GM23338 (cell line): ENCODE measurements at regions not wholly inside any gene's neighbourhood (a gene's known extent, or its start where the extent isn't known, plus 50 kb on each side); places are given as distances from the start of the nearest gene placed in this dataset.

Experiments used
- ATAC-seq: fragments of 200-7000 bp; cut with Tn5 transposase; 3 replicates; pipeline ENCODE4 v1.9.1; 2020
- DNase-seq: peaks from one replicate; pipeline ENCODE4 v3.0.0-alpha.2; 2015; ENCODE audit warnings: low spot score
- H2AFZ ChIP-seq: fragments of 200-600 bp; sonication (generic); 2 replicates; pipeline ENCODE4 v1.8.0; 2016; ENCODE audit warnings: antibody characterized with exemption, mild to moderate bottlenecking, moderate library complexity
- H3F3A ChIP-seq: fragments of 200-600 bp; sonication (generic); replicated peaks from 2 replicates; pipeline ENCODE4 v1.8.0; 2017; ENCODE audit warnings: antibody characterized with exemption, mixed run types, low read depth
- H3K27ac ChIP-seq: fragments of 200-600 bp; sonication (generic); 2 replicates; pipeline ENCODE4 v1.6.1; 2016; ENCODE audit warnings: low read depth
- H3K27me3 ChIP-seq: fragments of 200-600 bp; sonication (generic); 2 replicates; pipeline ENCODE4 v1.8.0; 2016; ENCODE audit warnings: mild to moderate bottlenecking, mixed run types, moderate library complexity; ENCODE audit not compliant: insufficient read depth
- H3K36me3 ChIP-seq: fragments of 200-600 bp; sonication (generic); 2 replicates; pipeline ENCODE4 v1.8.0; 2016; ENCODE audit warnings: mild to moderate bottlenecking; ENCODE audit not compliant: insufficient read depth
- H3K4me1 ChIP-seq: fragments of 200-600 bp; sonication (generic); 2 replicates; pipeline ENCODE4 v1.8.0; 2016; ENCODE audit warnings: mild to moderate bottlenecking, moderate library complexity; ENCODE audit not compliant: insufficient read depth
- H3K4me2 ChIP-seq: fragments of 200-600 bp; sonication (generic); 2 replicates; pipeline ENCODE4 v1.7.1; 2017; ENCODE audit warnings: mixed run types
- H3K4me3 ChIP-seq: fragments of 200-600 bp; sonication (generic); 2 replicates; pipeline ENCODE4 v1.6.1; 2016; ENCODE audit warnings: mixed run types
- H3K79me2 ChIP-seq: fragments of 200-600 bp; sonication (generic); replicated peaks from 2 replicates; pipeline ENCODE4 v1.8.0; 2017; ENCODE audit warnings: mild to moderate bottlenecking; ENCODE audit not compliant: insufficient read depth
- H3K9me2 ChIP-seq: fragments of 200-600 bp; sonication (generic); 2 replicates; pipeline ENCODE4 v1.8.0; 2017; ENCODE audit not compliant: insufficient read depth
- H4K20me1 ChIP-seq: fragments of 200-600 bp; sonication (generic); replicated peaks from 2 replicates; pipeline ENCODE4 v1.8.0; 2017; ENCODE audit warnings: mild to moderate bottlenecking; ENCODE audit not compliant: insufficient read depth
- H3K27ac Mint-ChIP-seq: 2 replicates; pipeline ENCODE4 v1.8.0; 2020; ENCODE audit warnings: inconsistent platforms, mild to moderate bottlenecking, moderate library complexity, mixed read lengths
- H3K27me3 Mint-ChIP-seq: 3 replicates; pipeline ENCODE4 v1.8.0; 2022; ENCODE audit warnings: low read depth, mild to moderate bottlenecking, moderate library complexity, mixed read lengths, inconsistent platforms; ENCODE audit not compliant: insufficient read depth, poor library complexity
- H3K36me3 Mint-ChIP-seq: 3 replicates; pipeline ENCODE4 v1.8.0; 2021; ENCODE audit warnings: low read depth, mild to moderate bottlenecking, inconsistent platforms, moderate library complexity, mixed read lengths
- H3K4me1 Mint-ChIP-seq: 3 replicates; pipeline ENCODE4 v1.8.0; 2020; ENCODE audit warnings: mild to moderate bottlenecking, inconsistent platforms, mixed read lengths
- H3K4me3 Mint-ChIP-seq: 3 replicates; pipeline ENCODE4 v1.8.0; 2021; ENCODE audit warnings: moderate library complexity, mild to moderate bottlenecking, inconsistent platforms, mixed read lengths
- H3K9me3 Mint-ChIP-seq: 3 replicates; pipeline ENCODE4 v1.8.0; 2020; ENCODE audit warnings: moderate library complexity, mild to moderate bottlenecking, inconsistent platforms, mixed read lengths
- CREB1 ChIP-seq: fragments of 250-450 bp; sonication (Bioruptor Pico); IDR thresholded peaks from 2 replicates; pipeline ENCODE4 v1.5.0; 2020; ENCODE audit warnings: low read depth, mild to moderate bottlenecking, moderate library complexity
- EZH2 ChIP-seq: fragments of 200-600 bp; sonication (generic); IDR thresholded peaks from one replicate; pipeline ENCODE4 v1.8.0; 2017; ENCODE audit warnings: antibody characterized with exemption, mild to moderate bottlenecking, low read depth; ENCODE audit not compliant: unreplicated experiment
- EZH2phosphoT487 ChIP-seq: fragments of 200-600 bp; sonication (generic); IDR thresholded peaks from one replicate; pipeline ENCODE4 v1.8.1; 2018; ENCODE audit warnings: antibody characterized with exemption; ENCODE audit not compliant: unreplicated experiment
- JUNB ChIP-seq: IDR thresholded peaks from one replicate; pipeline ENCODE4 v1.6.1; 2016; ENCODE audit warnings: antibody characterized with exemption; ENCODE audit not compliant: unreplicated experiment
- NANOG ChIP-seq: IDR thresholded peaks from 2 replicates; pipeline ENCODE4 v1.6.1; 2016; ENCODE audit warnings: antibody characterized with exemption, borderline replicate concordance
- POLR2AphosphoS5 ChIP-seq: IDR thresholded peaks from 2 replicates; pipeline ENCODE4 v1.6.1; 2016; ENCODE audit warnings: antibody characterized with exemption, low read depth
- STAT1 ChIP-seq: IDR thresholded peaks from one replicate; pipeline ENCODE4 v1.6.1; 2016; ENCODE audit warnings: antibody characterized with exemption; ENCODE audit not compliant: unreplicated experiment
- ZNF114 ChIP-seq: fragments of 250-450 bp; sonication (Bioruptor Pico); IDR thresholded peaks from 2 replicates; pipeline ENCODE4 v1.5.0; 2020; ENCODE audit warnings: mild to moderate bottlenecking, moderate library complexity
- ZNF331 ChIP-seq: fragments of 250-450 bp; sonication (Bioruptor Pico); IDR thresholded peaks from 2 replicates; pipeline ENCODE4 v1.5.0; 2020; ENCODE audit warnings: low read depth, mild to moderate bottlenecking, moderate library complexity
- TF ChIP-seq, protein P1 (sequence below): IDR thresholded peaks from 2 replicates; pipeline ENCODE4 v1.6.1; 2016; ENCODE audit warnings: antibody characterized with exemption
- TF ChIP-seq, protein P2 (sequence below): fragments of 250-450 bp; sonication (Bioruptor Pico); IDR thresholded peaks from 2 replicates; pipeline ENCODE4 v1.5.0; 2020; ENCODE audit warnings: mild to moderate bottlenecking, moderate library complexity
- TF ChIP-seq, protein P3 (sequence below), 2 experiments: fragments of 200-600 bp in 1 of 2; sonication (generic) in 1 of 2; conservative IDR thresholded peaks; 2 replicates each; pipeline versions ENCODE4 v1.5.1 to v1.6.1; 2016 to 2017; ENCODE audit warnings: antibody characterized with exemption in 2 of 2, low read depth in 2 of 2, mild to moderate bottlenecking in 2 of 2, moderate library complexity in 1 of 2
- TF ChIP-seq, protein P4 (sequence below): IDR thresholded peaks from one replicate; pipeline ENCODE4 v1.6.1; 2018; ENCODE audit warnings: antibody characterized with exemption; ENCODE audit not compliant: unreplicated experiment

DNA sequence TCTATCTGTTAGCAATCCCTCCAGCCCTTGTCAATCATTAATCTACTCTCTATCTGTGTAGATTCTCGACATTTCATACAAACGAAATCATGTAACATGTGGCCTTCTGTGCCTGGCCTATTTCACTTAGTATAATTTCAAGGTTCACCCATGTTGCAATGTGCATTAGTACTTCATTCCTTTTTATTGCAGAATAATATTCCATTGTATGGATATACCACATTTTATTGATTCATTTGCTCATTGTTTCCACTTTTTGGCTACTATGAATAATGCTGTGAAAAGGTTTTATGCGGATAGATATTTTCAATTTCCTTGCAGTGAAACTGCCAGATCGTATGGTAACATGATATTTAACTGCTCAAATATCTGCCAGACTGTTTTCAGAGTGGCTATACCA lies 100.1 kb downstream of the MIAT start:
- H3K9me2 ChIP-seq: no peaks in the 10 kb centered on the region
- Mint-ChIP-seq H3K9me3 (peaks cover 13% of the 10 kb centered on the region), H3K27ac (no peak overlapping the region), H3K36me3 (peaks cover 16% of the 10 kb centered on the region), H3K4me1 (peaks cover 20% of the 10 kb centered on the region), H3K4me3 (no peak overlapping the region), H3K27me3 (peaks cover 18% of the 10 kb centered on the region)
- no peaks in the 10 kb centered on the region for H3K79me2 ChIP-seq
- 0 out of 2 replicates have a peak, but pooled peaks cover 8% of the 10 kb centered on the region for H3F3A ChIP-seq
- no peak overlapping the region for H2AFZ ChIP-seq
- DNase-seq (no peak), ATAC-seq (no peak)
- no peaks in the 10 kb centered on the region for H3K36me3 ChIP-seq
- H3K27me3 ChIP-seq: no peaks in the 10 kb centered on the region
- no peak overlapping the region for H3K27ac ChIP-seq
- no peak overlapping the region for H3K4me2 ChIP-seq
- TF ChIP-seq, protein P1, sequence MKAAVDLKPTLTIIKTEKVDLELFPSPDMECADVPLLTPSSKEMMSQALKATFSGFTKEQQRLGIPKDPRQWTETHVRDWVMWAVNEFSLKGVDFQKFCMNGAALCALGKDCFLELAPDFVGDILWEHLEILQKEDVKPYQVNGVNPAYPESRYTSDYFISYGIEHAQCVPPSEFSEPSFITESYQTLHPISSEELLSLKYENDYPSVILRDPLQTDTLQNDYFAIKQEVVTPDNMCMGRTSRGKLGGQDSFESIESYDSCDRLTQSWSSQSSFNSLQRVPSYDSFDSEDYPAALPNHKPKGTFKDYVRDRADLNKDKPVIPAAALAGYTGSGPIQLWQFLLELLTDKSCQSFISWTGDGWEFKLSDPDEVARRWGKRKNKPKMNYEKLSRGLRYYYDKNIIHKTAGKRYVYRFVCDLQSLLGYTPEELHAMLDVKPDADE: no peak
- TF ChIP-seq EZH2phosphoT487 (no peak), EZH2 (no peak), CREB1 (CRISPR knock-in tag) (no peak), POLR2AphosphoS5 (no peak), STAT1 (no peak), ZNF331 (CRISPR knock-in tag) (no peak), NANOG (no peak), JUNB (no peak), ZNF114 (CRISPR knock-in tag) (no peak)
- TF ChIP-seq, protein P2, sequence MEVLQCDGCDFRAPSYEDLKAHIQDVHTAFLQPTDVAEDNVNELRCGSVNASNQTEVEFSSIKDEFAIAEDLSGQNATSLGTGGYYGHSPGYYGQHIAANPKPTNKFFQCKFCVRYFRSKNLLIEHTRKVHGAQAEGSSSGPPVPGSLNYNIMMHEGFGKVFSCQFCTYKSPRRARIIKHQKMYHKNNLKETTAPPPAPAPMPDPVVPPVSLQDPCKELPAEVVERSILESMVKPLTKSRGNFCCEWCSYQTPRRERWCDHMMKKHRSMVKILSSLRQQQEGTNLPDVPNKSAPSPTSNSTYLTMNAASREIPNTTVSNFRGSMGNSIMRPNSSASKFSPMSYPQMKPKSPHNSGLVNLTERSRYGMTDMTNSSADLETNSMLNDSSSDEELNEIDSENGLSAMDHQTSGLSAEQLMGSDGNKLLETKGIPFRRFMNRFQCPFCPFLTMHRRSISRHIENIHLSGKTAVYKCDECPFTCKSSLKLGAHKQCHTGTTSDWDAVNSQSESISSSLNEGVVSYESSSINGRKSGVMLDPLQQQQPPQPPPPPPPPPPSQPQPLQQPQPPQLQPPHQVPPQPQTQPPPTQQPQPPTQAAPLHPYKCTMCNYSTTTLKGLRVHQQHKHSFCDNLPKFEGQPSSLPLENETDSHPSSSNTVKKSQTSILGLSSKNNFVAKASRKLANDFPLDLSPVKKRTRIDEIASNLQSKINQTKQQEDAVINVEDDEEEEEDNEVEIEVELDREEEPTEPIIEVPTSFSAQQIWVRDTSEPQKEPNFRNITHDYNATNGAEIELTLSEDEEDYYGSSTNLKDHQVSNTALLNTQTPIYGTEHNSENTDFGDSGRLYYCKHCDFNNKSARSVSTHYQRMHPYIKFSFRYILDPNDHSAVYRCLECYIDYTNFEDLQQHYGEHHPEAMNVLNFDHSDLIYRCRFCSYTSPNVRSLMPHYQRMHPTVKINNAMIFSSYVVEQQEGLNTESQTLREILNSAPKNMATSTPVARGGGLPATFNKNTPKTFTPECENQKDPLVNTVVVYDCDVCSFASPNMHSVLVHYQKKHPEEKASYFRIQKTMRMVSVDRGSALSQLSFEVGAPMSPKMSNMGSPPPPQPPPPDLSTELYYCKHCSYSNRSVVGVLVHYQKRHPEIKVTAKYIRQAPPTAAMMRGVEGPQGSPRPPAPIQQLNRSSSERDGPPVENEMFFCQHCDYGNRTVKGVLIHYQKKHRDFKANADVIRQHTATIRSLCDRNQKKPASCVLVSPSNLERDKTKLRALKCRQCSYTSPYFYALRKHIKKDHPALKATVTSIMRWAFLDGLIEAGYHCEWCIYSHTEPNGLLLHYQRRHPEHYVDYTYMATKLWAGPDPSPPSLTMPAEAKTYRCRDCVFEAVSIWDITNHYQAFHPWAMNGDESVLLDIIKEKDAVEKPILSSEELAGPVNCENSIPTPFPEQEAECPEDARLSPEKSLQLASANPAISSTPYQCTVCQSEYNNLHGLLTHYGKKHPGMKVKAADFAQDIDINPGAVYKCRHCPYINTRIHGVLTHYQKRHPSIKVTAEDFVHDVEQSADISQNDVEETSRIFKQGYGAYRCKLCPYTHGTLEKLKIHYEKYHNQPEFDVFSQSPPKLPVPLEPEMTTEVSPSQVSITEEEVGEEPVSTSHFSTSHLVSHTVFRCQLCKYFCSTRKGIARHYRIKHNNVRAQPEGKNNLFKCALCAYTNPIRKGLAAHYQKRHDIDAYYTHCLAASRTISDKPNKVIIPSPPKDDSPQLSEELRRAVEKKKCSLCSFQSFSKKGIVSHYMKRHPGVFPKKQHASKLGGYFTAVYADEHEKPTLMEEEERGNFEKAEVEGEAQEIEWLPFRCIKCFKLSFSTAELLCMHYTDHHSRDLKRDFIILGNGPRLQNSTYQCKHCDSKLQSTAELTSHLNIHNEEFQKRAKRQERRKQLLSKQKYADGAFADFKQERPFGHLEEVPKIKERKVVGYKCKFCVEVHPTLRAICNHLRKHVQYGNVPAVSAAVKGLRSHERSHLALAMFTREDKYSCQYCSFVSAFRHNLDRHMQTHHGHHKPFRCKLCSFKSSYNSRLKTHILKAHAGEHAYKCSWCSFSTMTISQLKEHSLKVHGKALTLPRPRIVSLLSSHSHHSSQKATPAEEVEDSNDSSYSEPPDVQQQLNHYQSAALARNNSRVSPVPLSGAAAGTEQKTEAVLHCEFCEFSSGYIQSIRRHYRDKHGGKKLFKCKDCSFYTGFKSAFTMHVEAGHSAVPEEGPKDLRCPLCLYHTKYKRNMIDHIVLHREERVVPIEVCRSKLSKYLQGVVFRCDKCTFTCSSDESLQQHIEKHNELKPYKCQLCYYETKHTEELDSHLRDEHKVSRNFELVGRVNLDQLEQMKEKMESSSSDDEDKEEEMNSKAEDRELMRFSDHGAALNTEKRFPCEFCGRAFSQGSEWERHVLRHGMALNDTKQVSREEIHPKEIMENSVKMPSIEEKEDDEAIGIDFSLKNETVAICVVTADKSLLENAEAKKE (CRISPR knock-in tag): no peak
- TF ChIP-seq, protein P3, sequence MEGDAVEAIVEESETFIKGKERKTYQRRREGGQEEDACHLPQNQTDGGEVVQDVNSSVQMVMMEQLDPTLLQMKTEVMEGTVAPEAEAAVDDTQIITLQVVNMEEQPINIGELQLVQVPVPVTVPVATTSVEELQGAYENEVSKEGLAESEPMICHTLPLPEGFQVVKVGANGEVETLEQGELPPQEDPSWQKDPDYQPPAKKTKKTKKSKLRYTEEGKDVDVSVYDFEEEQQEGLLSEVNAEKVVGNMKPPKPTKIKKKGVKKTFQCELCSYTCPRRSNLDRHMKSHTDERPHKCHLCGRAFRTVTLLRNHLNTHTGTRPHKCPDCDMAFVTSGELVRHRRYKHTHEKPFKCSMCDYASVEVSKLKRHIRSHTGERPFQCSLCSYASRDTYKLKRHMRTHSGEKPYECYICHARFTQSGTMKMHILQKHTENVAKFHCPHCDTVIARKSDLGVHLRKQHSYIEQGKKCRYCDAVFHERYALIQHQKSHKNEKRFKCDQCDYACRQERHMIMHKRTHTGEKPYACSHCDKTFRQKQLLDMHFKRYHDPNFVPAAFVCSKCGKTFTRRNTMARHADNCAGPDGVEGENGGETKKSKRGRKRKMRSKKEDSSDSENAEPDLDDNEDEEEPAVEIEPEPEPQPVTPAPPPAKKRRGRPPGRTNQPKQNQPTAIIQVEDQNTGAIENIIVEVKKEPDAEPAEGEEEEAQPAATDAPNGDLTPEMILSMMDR (conservative IDR thresholded peaks at IDR 0.05; ENCODE audit: low read depth in 2 of 2): no peak
- TF ChIP-seq, protein P4, sequence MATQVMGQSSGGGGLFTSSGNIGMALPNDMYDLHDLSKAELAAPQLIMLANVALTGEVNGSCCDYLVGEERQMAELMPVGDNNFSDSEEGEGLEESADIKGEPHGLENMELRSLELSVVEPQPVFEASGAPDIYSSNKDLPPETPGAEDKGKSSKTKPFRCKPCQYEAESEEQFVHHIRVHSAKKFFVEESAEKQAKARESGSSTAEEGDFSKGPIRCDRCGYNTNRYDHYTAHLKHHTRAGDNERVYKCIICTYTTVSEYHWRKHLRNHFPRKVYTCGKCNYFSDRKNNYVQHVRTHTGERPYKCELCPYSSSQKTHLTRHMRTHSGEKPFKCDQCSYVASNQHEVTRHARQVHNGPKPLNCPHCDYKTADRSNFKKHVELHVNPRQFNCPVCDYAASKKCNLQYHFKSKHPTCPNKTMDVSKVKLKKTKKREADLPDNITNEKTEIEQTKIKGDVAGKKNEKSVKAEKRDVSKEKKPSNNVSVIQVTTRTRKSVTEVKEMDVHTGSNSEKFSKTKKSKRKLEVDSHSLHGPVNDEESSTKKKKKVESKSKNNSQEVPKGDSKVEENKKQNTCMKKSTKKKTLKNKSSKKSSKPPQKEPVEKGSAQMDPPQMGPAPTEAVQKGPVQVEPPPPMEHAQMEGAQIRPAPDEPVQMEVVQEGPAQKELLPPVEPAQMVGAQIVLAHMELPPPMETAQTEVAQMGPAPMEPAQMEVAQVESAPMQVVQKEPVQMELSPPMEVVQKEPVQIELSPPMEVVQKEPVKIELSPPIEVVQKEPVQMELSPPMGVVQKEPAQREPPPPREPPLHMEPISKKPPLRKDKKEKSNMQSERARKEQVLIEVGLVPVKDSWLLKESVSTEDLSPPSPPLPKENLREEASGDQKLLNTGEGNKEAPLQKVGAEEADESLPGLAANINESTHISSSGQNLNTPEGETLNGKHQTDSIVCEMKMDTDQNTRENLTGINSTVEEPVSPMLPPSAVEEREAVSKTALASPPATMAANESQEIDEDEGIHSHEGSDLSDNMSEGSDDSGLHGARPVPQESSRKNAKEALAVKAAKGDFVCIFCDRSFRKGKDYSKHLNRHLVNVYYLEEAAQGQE: no peak
- peaks cover 16% of the 10 kb centered on the region for H3K4me1 ChIP-seq
- no peak overlapping the region for H3K4me3 ChIP-seq
- H4K20me1 ChIP-seq: no peaks in the 10 kb centered on the region
